GM13977 (cell line): ENCODE measurements at regions not wholly inside any gene's neighbourhood (a gene's known extent, or its start where the extent isn't known, plus 50 kb on each side); places are given as distances from the start of the nearest gene placed in this dataset.
"Not testable (repeated sequence)": the region's sequence is repeated elsewhere in the genome, so short reads cannot be mapped to it uniquely, and the experiment has no call there.

Source experiments
- DNase-seq: peaks from one replicate; pipeline ENCODE4 v3.0.0; 2012; ENCODE audit warnings: low spot score
- in situ Hi-C: fragments of 300-500 bp; cut with MboI; formaldehyde crosslinking; loops from one replicate; pipeline ENCODE4 v1.12.0; 2022; ENCODE audit warnings: low sequenced_read_pairs, low pct_unique_long_range_greater_than_20kb, mixed read lengths, inconsistent platforms; ENCODE audit not compliant: unreplicated experiment
- TF ChIP-seq, protein P1 (sequence below): IDR thresholded peaks from 2 replicates; pipeline ENCODE4 v1.5.1; 2012; ENCODE audit warnings: mild to moderate bottlenecking, control low read depth; ENCODE audit not compliant: insufficient read depth; ENCODE audit errors: extremely low read depth, missing control alignments

DNA sequence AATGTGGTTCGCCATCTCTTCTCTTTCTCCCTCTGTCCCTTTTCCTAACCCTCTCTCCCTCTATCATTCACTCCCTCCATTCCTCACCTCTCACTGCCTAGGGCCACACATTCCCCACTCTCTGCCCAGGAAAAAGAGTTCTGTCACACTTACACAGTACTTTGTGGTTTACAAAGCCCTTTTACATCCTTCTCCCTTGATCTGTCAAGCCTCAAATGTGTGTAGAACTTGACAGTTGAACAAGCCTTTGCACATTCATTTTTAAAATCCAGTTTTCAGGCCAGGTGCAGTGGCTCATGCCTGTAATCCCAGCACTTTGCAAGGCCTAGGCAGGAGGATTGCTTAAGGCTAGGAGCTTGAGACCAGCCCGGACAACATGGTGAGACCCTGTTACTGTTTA, 156.3 kb downstream of the VSIG4 start:
- in situ Hi-C loops, result no loop called here
- no peak for DNase-seq
- TF ChIP-seq, protein P1, sequence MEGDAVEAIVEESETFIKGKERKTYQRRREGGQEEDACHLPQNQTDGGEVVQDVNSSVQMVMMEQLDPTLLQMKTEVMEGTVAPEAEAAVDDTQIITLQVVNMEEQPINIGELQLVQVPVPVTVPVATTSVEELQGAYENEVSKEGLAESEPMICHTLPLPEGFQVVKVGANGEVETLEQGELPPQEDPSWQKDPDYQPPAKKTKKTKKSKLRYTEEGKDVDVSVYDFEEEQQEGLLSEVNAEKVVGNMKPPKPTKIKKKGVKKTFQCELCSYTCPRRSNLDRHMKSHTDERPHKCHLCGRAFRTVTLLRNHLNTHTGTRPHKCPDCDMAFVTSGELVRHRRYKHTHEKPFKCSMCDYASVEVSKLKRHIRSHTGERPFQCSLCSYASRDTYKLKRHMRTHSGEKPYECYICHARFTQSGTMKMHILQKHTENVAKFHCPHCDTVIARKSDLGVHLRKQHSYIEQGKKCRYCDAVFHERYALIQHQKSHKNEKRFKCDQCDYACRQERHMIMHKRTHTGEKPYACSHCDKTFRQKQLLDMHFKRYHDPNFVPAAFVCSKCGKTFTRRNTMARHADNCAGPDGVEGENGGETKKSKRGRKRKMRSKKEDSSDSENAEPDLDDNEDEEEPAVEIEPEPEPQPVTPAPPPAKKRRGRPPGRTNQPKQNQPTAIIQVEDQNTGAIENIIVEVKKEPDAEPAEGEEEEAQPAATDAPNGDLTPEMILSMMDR, result no peak

DNA sequence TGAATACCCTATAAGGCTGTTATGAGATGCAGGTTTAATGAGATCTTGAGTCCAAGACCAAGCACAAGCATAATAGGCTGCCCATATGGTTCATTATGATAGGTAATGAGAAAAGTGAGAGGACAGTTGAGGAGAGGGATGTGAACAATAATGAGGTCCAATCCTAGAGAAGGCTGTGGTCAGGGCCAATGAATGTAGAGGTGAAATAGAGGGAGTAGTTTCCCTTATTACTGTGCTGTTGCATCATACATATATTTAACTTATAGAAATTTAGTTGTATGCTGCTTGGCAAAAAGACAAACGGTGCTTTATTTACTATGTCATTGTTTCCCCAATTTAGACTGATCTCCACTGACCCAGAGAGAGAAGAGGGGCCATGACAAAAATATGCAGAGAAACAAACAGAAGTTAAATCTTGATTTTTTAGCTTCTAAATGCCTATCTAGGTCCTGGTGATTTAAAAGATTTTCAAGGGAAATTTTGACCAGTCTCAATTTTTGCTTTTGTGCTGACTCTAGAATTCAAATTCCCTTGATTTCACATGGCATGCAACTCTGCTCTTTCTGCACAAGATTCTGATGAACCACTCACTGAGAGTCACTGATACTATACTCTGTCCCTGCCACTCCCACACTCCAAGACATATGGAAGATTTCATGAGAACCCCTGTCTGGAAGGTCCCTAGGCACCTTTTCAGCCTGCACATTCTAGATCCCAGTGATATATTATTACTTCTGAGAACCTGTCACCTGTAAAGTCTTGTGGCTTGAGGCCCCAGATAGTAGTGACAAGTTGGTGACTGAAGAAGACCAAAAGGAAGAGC, 159.7 kb downstream of the VSIG4 start:
- DNase-seq, result no peak
- TF ChIP-seq, protein P1, result no peak
- in situ Hi-C loops, result no loop called here

DNA sequence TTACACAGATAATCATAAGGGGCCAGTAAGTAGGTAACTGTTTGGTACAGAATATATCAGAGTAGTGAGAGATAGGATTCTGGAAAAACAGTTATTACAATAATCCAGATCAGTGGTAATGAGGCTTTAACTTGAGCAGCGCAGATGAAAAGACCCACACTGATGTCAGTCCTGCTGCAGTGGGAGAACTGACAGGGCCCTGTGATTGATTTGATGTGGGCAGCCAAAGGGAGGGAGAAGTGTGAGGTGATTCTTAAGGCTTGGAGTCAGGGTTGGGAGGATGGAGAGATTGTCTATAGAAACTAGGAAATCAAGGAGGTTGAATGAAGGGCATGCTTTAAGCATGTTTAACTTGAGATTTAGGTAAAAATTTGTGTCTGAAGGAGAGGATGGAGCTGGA, 161.4 kb downstream of the VSIG4 start:
- in situ Hi-C loops, result no loop called here
- no peak for DNase-seq
- TF ChIP-seq, protein P1, result no peak

DNA sequence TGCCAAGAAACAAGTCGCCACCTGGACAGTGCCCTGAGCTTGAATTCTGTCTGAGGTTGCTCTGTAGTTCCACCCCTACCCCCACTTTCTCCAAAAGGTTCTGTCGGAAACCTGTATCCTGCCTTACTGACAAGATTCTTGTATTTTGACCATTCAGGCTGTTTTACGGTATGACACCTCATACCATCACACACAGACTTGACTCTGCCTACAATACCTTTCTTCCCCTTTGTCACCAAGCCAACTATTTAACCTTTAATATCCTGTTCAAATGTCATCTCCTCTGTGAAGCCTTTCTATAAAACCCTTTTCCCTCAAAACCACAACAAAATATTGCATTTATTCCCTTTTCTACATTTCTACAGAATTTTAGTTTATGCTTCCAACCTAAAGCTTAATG, 161.9 kb downstream of the VSIG4 start:
- in situ Hi-C loops, result no loop called here
- no peak for DNase-seq

DNA sequence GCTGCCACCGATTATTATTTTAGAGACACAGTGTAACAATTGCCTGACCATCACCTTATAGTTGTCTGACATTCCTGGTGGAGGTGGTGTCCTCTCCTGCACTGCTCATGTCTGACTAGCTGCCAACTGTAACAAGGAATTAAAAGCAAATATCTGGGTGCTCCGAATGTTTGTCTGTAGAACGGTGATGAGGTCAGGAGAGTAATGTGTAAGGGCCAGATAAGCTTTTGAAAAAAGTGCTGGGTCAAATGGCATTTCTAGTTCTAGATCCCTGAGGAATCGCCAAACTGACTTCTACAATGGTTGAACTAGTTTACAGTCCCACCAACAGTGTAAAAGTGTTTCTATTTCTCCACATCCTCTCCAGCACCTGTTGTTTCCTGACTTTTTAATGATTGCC, 164.3 kb downstream of the VSIG4 start:
- in situ Hi-C loops, DNase-seq: not testable (repeated sequence)

More for the DNA sequence above, 161.9 kb downstream of the VSIG4 start:
- TF ChIP-seq, protein P1, result no peak

DNA sequence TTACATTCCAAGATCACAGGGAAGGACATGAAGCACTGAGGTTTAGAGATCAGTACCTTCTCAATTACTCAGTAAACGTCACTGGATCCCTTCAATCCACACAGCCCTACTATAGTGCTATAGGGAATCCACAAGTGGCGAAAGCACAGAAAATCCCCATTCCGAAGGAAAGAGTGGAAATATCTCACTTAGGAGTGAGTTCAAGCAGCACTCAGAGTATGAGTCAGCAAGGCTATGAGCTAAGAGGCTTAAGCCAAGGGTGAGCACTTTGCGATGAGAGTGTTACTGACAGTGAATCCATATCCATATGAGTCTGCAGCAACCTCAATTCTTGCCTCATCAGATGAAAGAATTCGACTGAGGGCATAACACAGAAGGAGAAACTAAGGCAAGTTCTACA, 165.1 kb downstream of the VSIG4 start:
- in situ Hi-C loops, result no loop called here

DNA sequence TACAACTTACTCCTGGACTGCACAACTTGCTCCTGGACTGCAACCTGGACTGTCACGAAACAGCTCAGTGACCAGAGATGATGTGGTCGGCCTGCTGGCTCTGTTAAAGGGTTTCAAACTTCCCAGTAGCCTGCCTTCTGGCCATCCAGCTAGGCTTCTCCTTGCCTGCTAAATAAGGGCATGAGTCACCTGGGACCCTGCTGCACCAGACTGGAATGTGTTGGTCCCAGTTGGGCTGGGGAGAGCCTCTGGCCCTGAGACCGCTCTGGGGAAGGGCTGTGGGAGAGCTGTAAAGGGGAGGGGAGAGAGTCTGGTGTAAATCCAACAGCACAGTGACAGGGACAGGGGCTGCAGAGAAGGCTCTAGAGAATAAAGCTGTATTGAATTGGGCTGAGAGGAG, 165.8 kb downstream of the VSIG4 start:
- in situ Hi-C loops, result no loop called here
- DNase-seq, result no peak
- TF ChIP-seq, protein P1, result no peak

More for the DNA sequence above, 165.1 kb downstream of the VSIG4 start:
- DNase-seq, result no peak
- TF ChIP-seq, protein P1, result no peak
